GM12891 (cell line): ENCODE measurements at regions not wholly inside any gene's neighbourhood (a gene's known extent, or its start where the extent isn't known, plus 50 kb on each side); places are given as distances from the start of the nearest gene placed in this dataset.

Experiments
- POLR2A ChIP-seq: IDR thresholded peaks from 2 replicates; pipeline ENCODE4 v1.6.1; 2011; ENCODE audit warnings: low read depth, low read length, control low read depth
- SPI1 ChIP-seq: IDR thresholded peaks from 2 replicates; pipeline ENCODE4 v1.6.1; 2011; ENCODE audit warnings: low read depth, low read length, control low read depth
- TAF1 ChIP-seq: IDR thresholded peaks from 2 replicates; pipeline ENCODE4 v1.6.1; 2011; ENCODE audit warnings: low read depth, low read length, control low read depth

- TF ChIP-seq POLR2A = no peak
- no peak for TF ChIP-seq SPI1
- no peak for TF ChIP-seq TAF1
These were observed 149.2 kb upstream of the LYZL2 start for GRCh38 chr10:30778769-30779168.
